ENCODE measurements at regions not wholly inside any gene's neighbourhood (a gene's known extent, or its start where the extent isn't known, plus 50 kb on each side); places are given as distances from the start of the nearest gene placed in this dataset.

DNA sequence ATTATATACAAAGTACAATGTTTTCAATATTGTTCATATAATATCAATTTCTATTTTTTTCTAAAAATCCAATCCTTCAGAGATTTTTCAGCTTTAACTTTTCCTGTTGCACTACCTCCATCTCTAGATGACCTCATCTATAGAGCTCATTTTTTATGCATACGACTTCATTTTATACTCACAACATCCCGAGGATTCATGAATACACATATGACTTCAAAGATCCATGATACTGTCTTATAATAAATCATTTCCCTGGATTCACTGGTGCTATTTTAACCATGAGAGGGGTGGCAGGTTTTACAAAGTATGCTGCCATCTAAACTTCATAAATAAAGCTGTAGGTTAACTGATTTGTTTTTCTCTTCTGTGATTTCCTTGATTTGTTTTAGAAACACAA is 694.6 kb downstream of the EPHA4 start:
- intact Hi-C loops (cut with micrococcal nuclease) = no loop called here
- H3K4me1 Mint-ChIP-seq (ENCODE audit: insufficient read depth, unreplicated experiment) = peaks cover 12% of the 10 kb centered on the region

DNA sequence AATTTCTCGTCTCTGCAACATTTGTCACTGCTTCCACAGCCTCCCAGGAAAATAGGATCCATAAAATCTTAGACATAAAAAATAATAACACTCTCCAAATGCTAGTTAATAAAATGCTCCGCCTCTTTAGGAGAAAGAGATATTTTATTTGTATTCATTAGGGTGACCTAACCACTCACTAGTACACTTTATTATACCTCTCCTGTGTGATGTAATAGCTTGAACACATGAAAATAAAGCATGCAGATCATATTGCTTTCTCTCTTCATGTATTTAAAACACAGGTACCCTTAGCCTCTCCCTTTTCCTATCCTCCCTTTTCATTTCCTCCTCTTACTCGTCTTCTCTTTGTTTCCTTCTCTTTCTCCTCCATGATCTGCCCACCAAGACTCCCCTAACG is 694.2 kb downstream of the EPHA4 start:
- CTCF ChIA-PET = interaction anchor here (0.6 to 0.9 kb wide), 2 partner anchors 12 to 159 kb away, joined by 3 to 4 read pairs; no protein-coding TSS in a partner anchor
- H3K4me3 Mint-ChIP-seq (ENCODE audit: unreplicated experiment) = no peak overlapping the region
- H3K9me3 Mint-ChIP-seq (ENCODE audit: unreplicated experiment) = no peaks in the 10 kb centered on the region
- no peak for TF ChIP-seq CTCF (IDR thresholded peaks at IDR 0.05; ENCODE audit: unreplicated experiment)
- BruUV-seq (replicated peaks) = no TSS peak
- no peaks in the 10 kb centered on the region for H3K27me3 Mint-ChIP-seq (ENCODE audit: insufficient read depth, unreplicated experiment)
- H3K36me3 Mint-ChIP-seq (ENCODE audit: insufficient read depth, unreplicated experiment) = no peaks in the 10 kb centered on the region
- POLR2A ChIA-PET = no interaction called here
- peaks cover 12% of the 10 kb centered on the region for H3K4me1 Mint-ChIP-seq (ENCODE audit: insufficient read depth, unreplicated experiment)
- H3K27ac Mint-ChIP-seq (ENCODE audit: low read depth, unreplicated experiment) = no peak overlapping the region
- intact Hi-C loops (cut with micrococcal nuclease) = no loop called here
- DNase-seq (ENCODE audit: unreplicated experiment) = no peak

More for the DNA sequence above, 694.6 kb downstream of the EPHA4 start:
- H3K27ac Mint-ChIP-seq (ENCODE audit: low read depth, unreplicated experiment) = no peak overlapping the region
- no peaks in the 10 kb centered on the region for H3K27me3 Mint-ChIP-seq (ENCODE audit: insufficient read depth, unreplicated experiment)
- no peaks in the 10 kb centered on the region for H3K9me3 Mint-ChIP-seq (ENCODE audit: unreplicated experiment)
- H3K36me3 Mint-ChIP-seq (ENCODE audit: insufficient read depth, unreplicated experiment) = no peaks in the 10 kb centered on the region
- DNase-seq (ENCODE audit: unreplicated experiment) = no peak
- POLR2A ChIA-PET = no interaction called here
- no peak overlapping the region for H3K4me3 Mint-ChIP-seq (ENCODE audit: unreplicated experiment)
- no TSS peak for BruUV-seq (replicated peaks)
- TF ChIP-seq CTCF (IDR thresholded peaks at IDR 0.05; ENCODE audit: unreplicated experiment) = no peak
- CTCF ChIA-PET = interaction anchor here (0.6 to 0.9 kb wide), 2 partner anchors 12 to 159 kb away, joined by 3 to 4 read pairs; no protein-coding TSS in a partner anchor

DNA sequence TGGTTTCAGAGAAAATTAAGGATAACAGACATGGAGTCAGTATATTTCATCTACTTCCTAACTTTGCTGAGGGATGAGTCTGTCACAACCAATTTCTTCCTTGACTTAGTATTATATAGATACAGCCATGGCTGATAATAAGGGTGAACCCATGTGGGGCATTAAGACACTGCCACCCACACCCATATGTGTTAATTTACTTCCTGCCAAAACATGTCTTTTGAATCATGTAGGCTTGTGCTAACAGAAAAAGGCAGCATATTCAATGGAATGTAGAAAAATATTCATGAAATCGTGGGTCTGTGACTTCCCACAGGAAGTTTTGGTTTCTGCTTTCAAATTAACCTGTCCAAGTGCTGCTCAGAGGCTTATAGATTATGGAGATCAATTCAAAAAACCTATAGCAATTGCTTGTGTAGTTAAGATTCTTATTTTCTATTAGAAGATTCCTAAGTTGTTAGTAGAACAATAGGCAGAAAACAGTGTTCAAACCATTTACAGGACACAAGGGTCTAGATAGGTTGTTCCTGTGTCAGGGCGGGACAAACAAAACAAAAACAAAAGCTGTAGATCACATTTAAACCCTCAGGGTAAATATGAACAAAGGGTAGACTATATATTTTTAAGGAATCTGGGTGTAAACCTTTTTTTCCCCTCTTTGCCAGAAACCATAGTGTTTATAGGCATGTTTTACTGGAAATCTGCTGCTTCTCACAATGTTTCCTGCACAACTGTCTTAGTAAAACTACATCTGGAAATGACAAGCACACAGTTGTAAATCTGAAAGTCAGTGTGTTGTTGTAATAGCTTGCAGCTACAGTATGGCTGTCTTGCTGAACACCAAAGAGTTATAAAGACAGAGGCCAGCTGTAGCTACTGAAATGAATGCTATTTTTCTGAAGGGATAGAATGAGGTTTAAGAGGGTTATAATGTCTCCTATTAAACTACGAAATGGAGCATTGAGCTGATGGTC is 691.2 kb downstream of the EPHA4 start:
- no peaks in the 10 kb centered on the region for H3K27me3 Mint-ChIP-seq (ENCODE audit: insufficient read depth, unreplicated experiment)
- H3K36me3 Mint-ChIP-seq (ENCODE audit: insufficient read depth, unreplicated experiment) = no peaks in the 10 kb centered on the region
- no TSS peak for BruUV-seq (replicated peaks)
- H3K27ac Mint-ChIP-seq (ENCODE audit: low read depth, unreplicated experiment) = peak overlapping the region; percentile 88
- no peaks in the 10 kb centered on the region for H3K9me3 Mint-ChIP-seq (ENCODE audit: unreplicated experiment)
- intact Hi-C loops (cut with micrococcal nuclease) = no loop called here
- POLR2A ChIA-PET = interaction anchor here (0.8 kb wide), 1 partner anchor 10 kb away, joined by 3 read pairs; no protein-coding TSS in a partner anchor
- TF ChIP-seq CTCF (IDR thresholded peaks at IDR 0.05; ENCODE audit: unreplicated experiment) = no peak
- CTCF ChIA-PET = interaction anchor here (0.6 kb wide), 2 partner anchors 470 to 562 kb away, joined by 3 read pairs; no protein-coding TSS in a partner anchor
- H3K4me3 Mint-ChIP-seq (ENCODE audit: unreplicated experiment) = no peak overlapping the region
- no peak for DNase-seq (ENCODE audit: unreplicated experiment)
- peaks cover 12% of the 10 kb centered on the region for H3K4me1 Mint-ChIP-seq (ENCODE audit: insufficient read depth, unreplicated experiment)

DNA sequence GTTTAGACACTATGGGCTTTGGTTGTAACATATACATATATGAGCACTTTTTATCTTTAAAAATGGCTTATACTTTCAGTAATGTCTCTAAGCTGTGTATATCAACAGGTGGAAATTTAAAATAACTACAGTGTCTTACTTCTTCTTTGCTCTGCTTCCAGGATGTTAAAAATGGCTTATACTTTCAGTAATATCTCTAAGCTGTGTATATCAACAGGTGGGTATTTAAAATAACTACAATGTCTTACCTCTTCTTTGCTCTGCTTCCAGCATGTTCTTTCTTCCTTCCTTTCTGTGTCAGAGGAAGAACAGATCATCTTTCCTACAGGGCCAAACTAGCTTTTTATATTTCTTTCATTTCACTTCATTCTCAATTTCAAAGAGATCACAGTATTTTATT is 689.6 kb downstream of the EPHA4 start:
- DNase-seq (ENCODE audit: unreplicated experiment) = no peak
- BruUV-seq (replicated peaks) = no TSS peak
- TF ChIP-seq CTCF (IDR thresholded peaks at IDR 0.05; ENCODE audit: unreplicated experiment) = no peak
- Mint-ChIP-seq H3K27me3 (ENCODE audit: insufficient read depth, unreplicated experiment) (no peaks in the 10 kb centered on the region), H3K4me3 (ENCODE audit: unreplicated experiment) (no peak overlapping the region), H3K36me3 (ENCODE audit: insufficient read depth, unreplicated experiment) (no peaks in the 10 kb centered on the region), H3K4me1 (ENCODE audit: insufficient read depth, unreplicated experiment) (peaks cover 12% of the 10 kb centered on the region), H3K27ac (ENCODE audit: low read depth, unreplicated experiment) (no peak overlapping the region), H3K9me3 (ENCODE audit: unreplicated experiment) (no peaks in the 10 kb centered on the region)
- POLR2A ChIA-PET = interaction anchor here (0.7 kb wide), 1 partner anchor 211 kb away, joined by 4 read pairs; no protein-coding TSS in a partner anchor
- CTCF ChIA-PET = interaction anchor here (0.6 kb wide), 2 partner anchors 47 to 1146 kb away, joined by 3 read pairs; no protein-coding TSS in a partner anchor
- intact Hi-C loops (cut with micrococcal nuclease) = no loop called here
